ENCODE measurements at regions not wholly inside any gene's neighbourhood (a gene's known extent, or its start where the extent isn't known, plus 50 kb on each side); places are given as distances from the start of the nearest gene placed in this dataset.

GRCh38 chr2:123546353-123546752 lies 478.7 kb upstream of the CNTNAP5 start:
- peak; percentile 4 for DNase-seq (ENCODE audit: low spot score)
- no peak for TF ChIP-seq CTCF (conservative IDR thresholded peaks at IDR 0.05; ENCODE audit: low read depth)
- ChIA-PET POLR2A (ENCODE audit: low non-redundant PET) (no interaction called here), CTCF (no interaction called here)
- no peak overlapping the region for H3K27ac ChIP-seq

- POLR2A ChIA-PET (ENCODE audit: low non-redundant PET), result no interaction called here
- no peak for TF ChIP-seq CTCF (conservative IDR thresholded peaks at IDR 0.05; ENCODE audit: low read depth)
- CTCF ChIA-PET, result no interaction called here
- H3K27ac ChIP-seq, result no peak overlapping the region
- peak; percentile 2 for DNase-seq (ENCODE audit: low spot score)
Measured at GRCh38 chr2:123563515-123563914, 461.6 kb upstream of the CNTNAP5 start.

GRCh38 chr2:123566291-123566946 lies 458.7 kb upstream of the CNTNAP5 start:
- POLR2A ChIA-PET (ENCODE audit: low non-redundant PET), result no interaction called here
- no peak overlapping the region for H3K27ac ChIP-seq
- TF ChIP-seq CTCF (conservative IDR thresholded peaks at IDR 0.05; ENCODE audit: low read depth), result no peak
- CTCF ChIA-PET, result interaction anchor here (0.7 to 0.9 kb wide), 2 partner anchors 180 to 1025 kb away, joined by 3 to 8 read pairs; no protein-coding TSS in a partner anchor
- peak; percentile 13 for DNase-seq (ENCODE audit: low spot score)

GRCh38 chr2:123578016-123578415 lies 447.1 kb upstream of the CNTNAP5 start:
- ChIA-PET CTCF (interaction anchor here (0.6 kb wide), 2 partner anchors 21 to 93 kb away, joined by 3 read pairs; no protein-coding TSS in a partner anchor), POLR2A (ENCODE audit: low non-redundant PET) (no interaction called here)
- DNase-seq (ENCODE audit: low spot score), result no peak
- TF ChIP-seq CTCF (conservative IDR thresholded peaks at IDR 0.05; ENCODE audit: low read depth), result no peak
- no peak overlapping the region for H3K27ac ChIP-seq

GRCh38 chr2:123596621-123597020 lies 428.5 kb upstream of the CNTNAP5 start:
- no peak for DNase-seq (ENCODE audit: low spot score)
- POLR2A ChIA-PET (ENCODE audit: low non-redundant PET), result no interaction called here
- CTCF ChIA-PET, result no interaction called here
- no peak overlapping the region for H3K27ac ChIP-seq
- TF ChIP-seq CTCF (conservative IDR thresholded peaks at IDR 0.05; ENCODE audit: low read depth), result no peak

- ChIA-PET CTCF (no interaction called here), POLR2A (ENCODE audit: low non-redundant PET) (no interaction called here)
- DNase-seq (ENCODE audit: low spot score), result no peak
- H3K27ac ChIP-seq, result no peak overlapping the region
- no peak for TF ChIP-seq CTCF (conservative IDR thresholded peaks at IDR 0.05; ENCODE audit: low read depth)
Measured at GRCh38 chr2:123597988-123598387, 427.1 kb upstream of the CNTNAP5 start.
